Nephron progenitor cell (in vitro differentiated cells): ENCODE measurements at regions not wholly inside any gene's neighbourhood (a gene's known extent, or its start where the extent isn't known, plus 50 kb on each side); places are given as distances from the start of the nearest gene placed in this dataset.

Experiments
- DNase-seq: peaks from one replicate; pipeline ENCODE4 v3.0.0; 2021
- H3K27ac Mint-ChIP-seq: 2 replicates; pipeline ENCODE4 v1.8.0; 2021; ENCODE audit warnings: mild to moderate bottlenecking, moderate library complexity, mixed read lengths
- H3K27me3 Mint-ChIP-seq: 2 replicates; pipeline ENCODE4 v1.8.0; 2021; ENCODE audit warnings: mild to moderate bottlenecking, low read depth, mixed read lengths; ENCODE audit not compliant: poor library complexity
- H3K36me3 Mint-ChIP-seq: 2 replicates; pipeline ENCODE4 v1.8.0; 2021; ENCODE audit warnings: low read depth, mixed read lengths
- H3K4me1 Mint-ChIP-seq: 2 replicates; pipeline ENCODE4 v1.8.0; 2021; ENCODE audit warnings: mixed read lengths
- H3K4me3 Mint-ChIP-seq: 2 replicates; pipeline ENCODE4 v1.8.0; 2021; ENCODE audit warnings: mild to moderate bottlenecking, moderate library complexity, mixed read lengths
- H3K9me3 Mint-ChIP-seq: 2 replicates; pipeline ENCODE4 v1.8.0; 2021; ENCODE audit warnings: mild to moderate bottlenecking, moderate library complexity, mixed read lengths
- CTCF ChIP-seq: fragments of 200-600 bp; sonication (generic); IDR thresholded peaks from 2 replicates; pipeline ENCODE4 v1.5.0; 2021; ENCODE audit warnings: antibody characterized with exemption

- Mint-ChIP-seq H3K4me1 (peaks cover 84% of the 10 kb centered on the region), H3K4me3 (no peak overlapping the region), H3K9me3 (no peaks in the 10 kb centered on the region), H3K27me3 (peaks cover 4% of the 10 kb centered on the region), H3K36me3 (no peaks in the 10 kb centered on the region), H3K27ac (no peak overlapping the region)
- no peak for DNase-seq
- no peak for TF ChIP-seq CTCF
Observed at GRCh38 chr20:48459722-48460395, 367.9 kb downstream of the PREX1 start.

DNA sequence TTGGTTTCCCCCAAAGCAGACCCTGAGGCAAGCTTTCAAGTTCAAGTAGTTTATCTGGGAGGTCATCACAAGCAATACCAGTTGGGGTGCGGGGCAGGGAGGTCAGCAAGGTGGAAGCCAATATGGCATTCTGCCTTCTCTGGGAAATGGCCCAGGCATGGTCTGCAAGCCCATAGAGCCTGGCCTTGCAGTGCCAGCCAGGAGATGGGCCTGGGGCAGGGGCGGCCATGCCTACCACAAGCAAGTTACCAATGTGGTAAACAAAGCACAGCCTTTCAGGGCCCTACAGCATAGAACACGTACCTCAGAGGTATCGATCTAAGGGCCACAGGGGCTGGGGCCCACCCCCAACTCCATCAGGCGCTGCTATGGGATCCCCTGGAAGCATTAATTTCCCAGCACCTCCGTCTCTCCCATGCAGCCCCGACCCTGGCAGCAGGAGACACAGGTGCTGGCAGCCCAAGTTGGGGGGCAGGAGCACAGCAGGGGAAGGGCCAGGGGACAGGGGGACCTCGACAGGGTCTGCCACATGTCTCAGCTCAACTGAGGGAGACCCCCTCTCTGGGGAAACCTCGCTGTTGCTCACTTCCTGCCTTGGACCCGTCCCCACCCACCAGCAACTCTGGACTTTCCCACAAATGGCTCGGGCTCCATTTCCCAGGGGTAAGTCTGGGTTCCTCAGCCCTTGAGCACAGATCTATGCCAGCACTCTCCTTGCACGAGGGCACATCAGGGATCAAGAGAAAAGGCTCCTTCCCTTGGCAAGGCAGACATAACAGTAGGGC lies 369.0 kb downstream of the PREX1 start:
- H3K4me1 Mint-ChIP-seq: peaks cover 88% of the 10 kb centered on the region
- no peaks in the 10 kb centered on the region for H3K9me3 Mint-ChIP-seq
- DNase-seq: no peak
- no peak for TF ChIP-seq CTCF
- no peak overlapping the region for H3K4me3 Mint-ChIP-seq
- H3K36me3 Mint-ChIP-seq: no peaks in the 10 kb centered on the region
- no peak overlapping the region for H3K27ac Mint-ChIP-seq
- H3K27me3 Mint-ChIP-seq: peaks cover 4% of the 10 kb centered on the region

- Mint-ChIP-seq H3K27me3 (peaks cover 4% of the 10 kb centered on the region), H3K9me3 (no peaks in the 10 kb centered on the region), H3K36me3 (no peaks in the 10 kb centered on the region), H3K4me1 (peaks cover 83% of the 10 kb centered on the region), H3K27ac (no peak overlapping the region), H3K4me3 (no peak overlapping the region)
- no peak for TF ChIP-seq CTCF
- no peak for DNase-seq
Observed at GRCh38 chr20:48458003-48458377, 369.8 kb downstream of the PREX1 start.

DNA sequence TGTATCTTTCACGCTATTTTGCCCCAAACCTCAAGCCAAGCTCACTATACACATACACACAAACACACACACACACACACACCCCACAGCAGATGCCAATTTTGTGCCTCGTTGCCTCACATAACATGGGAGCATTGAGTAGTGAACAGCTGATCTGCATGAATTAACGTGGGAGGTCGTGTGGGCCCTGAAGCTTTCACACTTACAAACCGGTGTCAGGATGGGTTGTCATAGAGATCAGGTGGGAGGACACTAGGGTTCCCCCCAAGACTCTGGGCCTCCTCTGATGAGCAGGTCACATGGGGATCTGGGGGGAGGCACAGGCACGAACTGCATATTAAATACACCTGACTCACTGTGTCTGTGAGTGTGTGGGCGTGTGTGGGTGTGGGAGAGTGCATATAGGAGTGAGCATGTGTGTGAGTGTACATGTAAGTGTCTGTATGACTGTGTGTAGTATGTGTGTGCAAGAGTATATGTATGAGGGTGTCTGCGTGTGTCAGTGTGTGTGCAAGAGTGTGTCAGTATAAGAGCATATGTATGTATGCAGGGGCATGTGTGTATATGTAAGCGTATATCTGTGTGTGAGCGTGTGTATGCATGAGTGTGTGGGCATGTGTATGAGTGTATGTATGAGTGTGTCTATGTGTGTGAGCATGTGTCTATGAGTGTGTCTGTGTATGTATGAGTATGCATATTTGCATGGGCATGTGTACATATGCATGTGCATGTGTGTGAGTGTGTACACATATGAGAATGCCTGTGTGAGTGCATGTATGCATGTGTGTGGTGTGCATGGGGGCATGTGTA lies 370.4 kb downstream of the PREX1 start:
- Mint-ChIP-seq H3K27me3 (peaks cover 7% of the 10 kb centered on the region), H3K36me3 (no peaks in the 10 kb centered on the region), H3K9me3 (no peaks in the 10 kb centered on the region), H3K4me1 (peaks cover 77% of the 10 kb centered on the region), H3K27ac (no peak overlapping the region), H3K4me3 (no peak overlapping the region)
- no peak for TF ChIP-seq CTCF
- no peak for DNase-seq

GRCh38 chr20:48456366-48457192 lies 371.2 kb downstream of the PREX1 start:
- Mint-ChIP-seq H3K9me3 (no peaks in the 10 kb centered on the region), H3K27ac (no peak overlapping the region), H3K4me1 (peaks cover 74% of the 10 kb centered on the region), H3K27me3 (peaks cover 9% of the 10 kb centered on the region), H3K36me3 (no peaks in the 10 kb centered on the region), H3K4me3 (peak overlapping the region; percentile 61)
- no peak for TF ChIP-seq CTCF
- DNase-seq: peak; percentile 22
